ENCODE measurements at regions not wholly inside any gene's neighbourhood (a gene's known extent, or its start where the extent isn't known, plus 50 kb on each side); places are given as distances from the start of the nearest gene placed in this dataset.
"Not testable (repeated sequence)": the region's sequence is repeated elsewhere in the genome, so short reads cannot be mapped to it uniquely, and the experiment has no call there.

DNA sequence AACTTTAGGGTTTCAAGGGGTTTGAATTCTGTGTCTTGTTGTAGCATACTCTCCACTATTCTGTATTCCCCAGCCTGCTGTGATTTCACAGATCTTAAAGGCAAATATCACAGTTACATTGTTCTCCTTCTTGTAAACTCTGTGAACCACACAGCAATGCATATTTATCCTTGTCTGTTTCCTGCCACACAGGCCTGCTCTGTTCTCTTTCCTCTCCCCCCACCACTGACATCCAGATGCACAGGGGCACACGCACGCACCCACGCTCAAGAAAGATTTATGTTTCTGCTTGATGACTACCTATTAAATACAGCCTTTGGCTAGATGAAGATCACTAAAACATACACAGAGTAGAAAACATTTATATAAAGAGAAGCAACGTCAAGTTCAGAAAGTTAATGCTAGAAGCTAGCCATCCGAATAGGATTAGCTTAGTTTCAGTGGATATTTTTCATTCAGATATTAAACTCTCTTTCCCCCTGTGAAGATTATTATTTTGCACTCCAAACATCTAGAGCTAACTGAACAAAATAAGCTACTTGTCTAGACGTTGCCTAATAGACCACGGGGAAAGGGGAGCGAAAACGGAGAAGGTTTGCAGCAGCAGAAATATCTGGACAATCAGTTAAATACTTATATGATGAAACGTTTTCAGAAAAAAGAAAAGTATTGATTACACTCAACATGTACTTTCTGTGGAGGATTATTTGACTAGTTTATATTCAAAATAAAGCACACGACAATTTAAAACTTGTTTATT is 193.1 kb upstream of the SEMA3C start:
- DNase-seq: peak; percentile 52

GRCh38 chr7:81111358-81111757 is 192.5 kb upstream of the SEMA3C start:
- peak; percentile 89 for DNase-seq

- DNase-seq: no peak
Observed at GRCh38 chr7:81110673-81111072, 191.8 kb upstream of the SEMA3C start.

GRCh38 chr7:81098213-81098612 is 179.4 kb upstream of the SEMA3C start:
- DNase-seq: no peak

GRCh38 chr7:81094952-81095351 is 176.1 kb upstream of the SEMA3C start:
- DNase-seq: no peak

DNA sequence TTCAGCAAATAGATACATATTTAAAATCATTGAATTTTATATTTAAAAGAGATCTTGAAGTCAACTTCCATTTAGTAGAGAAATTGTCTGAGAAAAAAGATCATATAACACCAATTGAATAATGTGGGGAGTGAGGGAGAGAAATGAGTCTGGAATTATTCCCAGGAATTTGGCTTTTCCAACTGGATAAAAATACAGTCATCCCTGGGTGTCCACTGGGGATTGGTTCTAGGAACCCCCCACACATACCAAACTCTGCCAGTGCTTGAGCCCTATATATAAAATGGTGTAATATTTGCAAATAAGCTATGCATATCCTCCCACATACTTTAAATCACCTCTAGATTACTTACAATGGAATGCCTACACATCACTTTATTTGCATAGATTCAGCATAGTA is 162.8 kb upstream of the SEMA3C start:
- DNase-seq: peak; percentile 85

- no peak for DNase-seq
Observed at GRCh38 chr7:81080553-81080952, 161.7 kb upstream of the SEMA3C start.

GRCh38 chr7:81079746-81080145 is 160.9 kb upstream of the SEMA3C start:
- DNase-seq: peak; percentile 46

DNA sequence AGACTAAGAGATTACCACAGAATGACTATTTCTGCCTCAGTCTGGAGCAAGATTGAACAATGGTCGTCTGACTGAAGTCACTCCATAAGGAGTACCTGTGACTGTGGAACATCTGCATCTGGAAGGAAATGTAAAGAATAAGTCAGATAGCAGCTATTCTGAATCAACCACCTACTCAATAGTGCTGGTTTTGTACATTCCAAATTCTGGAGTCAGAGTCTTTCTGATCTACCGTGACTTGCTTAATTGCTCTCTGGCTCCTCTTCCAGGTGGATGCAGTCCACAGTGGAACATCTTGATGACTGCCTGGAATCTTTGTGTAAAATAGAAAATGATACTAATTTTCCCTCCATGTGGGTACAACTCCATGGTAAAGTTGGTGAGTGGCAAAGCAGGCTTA is 156.3 kb upstream of the SEMA3C start:
- peak; percentile 34 for DNase-seq

DNA sequence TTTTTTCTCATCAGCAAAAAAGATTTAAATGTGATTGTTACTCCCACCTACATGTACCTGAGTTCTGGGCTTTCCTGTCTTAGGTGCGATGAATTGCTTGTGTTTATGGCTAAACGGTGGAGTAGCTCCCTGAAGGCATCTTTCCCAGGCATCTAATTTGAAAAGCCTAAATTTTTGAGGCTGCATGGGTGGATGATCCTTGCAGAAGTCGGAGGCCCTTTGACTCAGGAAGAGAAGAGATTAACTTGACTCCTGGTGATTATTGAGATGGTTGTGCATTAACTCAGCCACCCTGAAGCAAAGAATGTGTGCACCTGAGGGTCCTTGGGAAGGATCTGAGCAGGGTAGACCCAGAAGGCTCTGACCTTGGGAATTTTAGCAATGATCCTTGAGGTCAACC is 155.6 kb upstream of the SEMA3C start:
- no peak for DNase-seq

GRCh38 chr7:81073931-81074251 is 155.0 kb upstream of the SEMA3C start:
- DNase-seq: no peak

GRCh38 chr7:81070956-81071355 is 152.1 kb upstream of the SEMA3C start:
- no peak for DNase-seq

GRCh38 chr7:81066797-81067196 is 147.9 kb upstream of the SEMA3C start:
- no peak for DNase-seq

DNA sequence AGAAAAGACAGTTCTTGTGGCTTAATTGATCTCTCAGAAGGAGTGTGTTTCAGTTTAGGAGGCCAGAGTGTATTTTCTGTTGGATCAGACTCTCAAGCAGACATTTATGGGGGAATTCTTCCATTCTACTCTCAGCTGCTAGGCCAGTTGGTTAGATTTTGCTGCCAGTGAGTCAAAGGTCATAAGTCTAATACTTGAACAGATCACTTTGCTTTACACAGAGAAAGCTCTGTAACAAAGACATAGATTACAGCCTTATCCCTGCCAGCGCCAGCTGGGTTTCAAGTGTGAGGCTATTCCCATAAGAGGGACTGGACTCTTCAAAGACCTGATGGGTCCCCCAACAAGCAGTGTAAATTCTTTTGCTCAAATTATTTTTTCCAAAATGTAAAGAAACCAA is 145.6 kb upstream of the SEMA3C start:
- DNase-seq: no peak

- no peak for DNase-seq
Observed at GRCh38 chr7:81062755-81063154, 143.9 kb upstream of the SEMA3C start.

GRCh38 chr7:81057469-81057868 is 138.6 kb upstream of the SEMA3C start:
- not testable (repeated sequence) for DNase-seq

DNA sequence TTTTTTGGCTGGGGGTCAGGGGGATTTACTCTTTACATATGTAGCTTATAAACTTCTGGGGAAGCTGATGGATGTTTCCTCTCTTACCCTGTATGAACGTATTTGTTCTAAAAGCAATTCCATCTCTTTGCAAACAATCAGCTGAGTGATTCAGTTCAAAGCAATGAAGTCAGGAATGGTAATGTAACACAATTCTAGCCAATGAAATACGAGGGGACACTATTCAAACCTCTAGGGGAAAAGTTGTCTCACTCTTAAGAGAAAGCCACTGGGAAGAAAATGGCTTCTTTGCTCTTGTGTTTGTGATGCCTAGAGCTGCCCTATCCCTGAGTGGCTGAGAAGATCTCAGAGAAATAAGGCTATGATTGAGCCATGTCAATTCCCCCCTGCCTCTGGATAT is 134.8 kb upstream of the SEMA3C start:
- peak; percentile 21 for DNase-seq

DNA sequence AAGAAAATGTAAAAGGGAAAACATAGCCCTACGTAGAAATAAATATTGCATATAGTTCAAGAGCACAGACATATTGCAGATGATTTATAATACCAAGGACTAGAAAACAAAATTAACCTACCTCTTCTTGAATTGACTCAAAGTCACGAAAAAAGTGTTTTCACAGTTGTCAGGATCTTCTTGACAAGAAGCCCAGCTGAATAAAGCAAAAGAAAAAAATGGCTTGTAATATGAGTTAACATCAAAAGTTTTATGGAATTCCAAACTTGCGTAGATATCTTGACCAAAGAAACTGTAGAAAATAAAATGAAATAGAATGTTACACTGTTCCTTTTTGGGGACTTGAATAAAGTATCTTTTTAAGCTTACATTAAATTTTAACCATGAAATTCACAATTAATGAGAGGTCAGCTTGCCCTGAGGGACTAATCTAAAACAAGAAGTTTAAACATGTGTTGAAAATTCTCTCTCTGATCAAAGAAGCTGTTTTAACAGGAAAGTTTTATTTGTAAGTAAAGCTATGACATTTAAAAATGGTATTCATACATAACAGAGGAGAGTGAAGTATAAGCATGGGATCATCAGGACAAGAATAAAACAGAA is 133.1 kb upstream of the SEMA3C start:
- no peak for DNase-seq

- DNase-seq: no peak
Observed at GRCh38 chr7:81045491-81046030, 126.7 kb upstream of the SEMA3C start.

DNA sequence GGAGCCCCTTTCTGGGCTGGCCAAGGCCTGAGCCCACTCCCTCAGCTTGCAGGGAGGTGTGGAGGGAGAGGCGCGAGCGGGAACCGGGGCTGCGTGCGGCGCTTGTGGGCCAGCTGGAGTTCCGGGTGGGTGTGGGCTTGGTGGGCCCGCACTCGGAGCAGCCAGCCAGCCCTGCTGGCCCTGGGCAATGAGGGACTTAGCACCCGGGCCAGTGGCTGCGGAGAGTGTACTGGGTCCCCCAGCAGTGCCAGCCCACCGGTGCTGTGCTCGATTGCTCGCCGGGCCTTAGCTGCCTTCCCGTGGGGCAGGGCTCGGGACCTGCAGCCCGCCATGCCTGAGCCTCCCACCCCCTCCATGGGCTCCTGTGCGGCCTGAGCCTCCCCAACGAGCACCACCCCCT is 123.8 kb upstream of the SEMA3C start:
- not testable (repeated sequence) for DNase-seq

DNA sequence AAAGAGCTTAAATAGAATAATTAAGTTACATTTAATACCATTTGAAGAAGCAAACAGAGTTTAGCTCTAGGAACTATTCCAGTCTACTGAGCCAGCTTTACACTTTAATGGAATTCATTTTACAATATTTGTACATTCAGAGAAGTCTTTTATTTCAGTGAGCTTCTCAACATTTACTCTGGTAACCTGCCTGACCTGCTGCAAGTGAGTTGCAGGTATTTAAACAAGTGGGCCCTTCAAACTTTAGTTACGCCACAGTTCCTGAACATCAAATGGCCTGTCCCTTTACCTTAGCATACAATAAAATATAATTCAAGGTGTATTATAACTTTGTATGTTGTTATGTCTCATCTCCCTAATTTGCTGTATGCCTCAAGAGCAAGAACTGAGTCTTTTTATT is 121.6 kb upstream of the SEMA3C start:
- DNase-seq: no peak

DNA sequence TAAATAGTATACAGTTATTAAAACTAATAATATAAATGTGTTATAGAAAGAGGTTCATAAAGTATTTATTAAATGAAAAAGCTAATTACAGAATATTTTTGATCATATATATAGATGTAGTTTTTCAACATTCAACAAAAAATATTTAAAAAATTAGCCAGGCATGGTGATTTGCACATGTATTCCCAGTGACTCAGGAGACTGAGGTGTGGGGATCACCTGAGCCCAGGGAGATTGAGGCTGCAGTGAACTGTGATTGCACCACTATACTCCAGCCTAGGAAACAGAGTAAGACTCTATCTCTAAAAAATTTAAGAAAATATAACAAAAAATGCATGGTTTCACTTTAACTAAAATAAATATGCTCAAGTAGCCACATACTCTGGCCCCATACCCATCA is 118.0 kb upstream of the SEMA3C start:
- no peak for DNase-seq

DNA sequence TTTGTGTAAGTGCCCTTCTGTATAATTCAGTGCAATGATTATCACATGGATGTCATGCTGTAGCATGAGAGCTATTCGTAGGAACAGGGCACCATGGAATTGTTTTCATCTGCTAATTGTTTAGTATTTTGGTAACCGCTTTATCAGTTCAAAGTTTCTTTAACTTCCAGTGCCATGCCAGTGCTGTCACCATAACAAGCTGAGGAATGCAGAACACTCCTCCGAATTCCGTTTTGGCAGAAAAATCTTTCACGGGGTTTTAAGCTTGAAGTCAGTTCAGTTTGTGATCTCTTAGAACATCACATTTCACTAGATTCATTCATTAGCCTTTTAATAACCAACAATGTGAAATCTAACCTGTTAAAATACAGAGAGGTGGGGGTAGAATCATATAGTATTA is 117.2 kb upstream of the SEMA3C start:
- DNase-seq: no peak

- no peak for DNase-seq
Observed at GRCh38 chr7:81031996-81032395, 113.1 kb upstream of the SEMA3C start.

- DNase-seq: peak; percentile 18
Observed at GRCh38 chr7:81031243-81031642, 112.4 kb upstream of the SEMA3C start.

Data from fibroblast of skin of right biceps (primary cell).